ENCODE measurements at regions not wholly inside any gene's neighbourhood (a gene's known extent, or its start where the extent isn't known, plus 50 kb on each side); places are given as distances from the start of the nearest gene placed in this dataset.

GRCh38 chr2:160689441-160689840 lies 195.8 kb upstream of the RBMS1 start:
- no peak for DNase-seq
- no peak overlapping the region for H3K4me3 ChIP-seq (ENCODE audit: low read depth, low read length)
- no peaks in the 10 kb centered on the region for H3K36me3 ChIP-seq
- H3K27ac ChIP-seq: no peak overlapping the region
- H3K27me3 ChIP-seq (ENCODE audit: insufficient read depth, low read depth, severe bottlenecking): no peaks in the 10 kb centered on the region
- no peak for TF ChIP-seq CTCF (IDR thresholded peaks at IDR 0.05; ENCODE audit: low read depth, low read length)
- no peaks in the 10 kb centered on the region for H3K9me3 ChIP-seq (ENCODE audit: severe bottlenecking)

- Histone ChIP-seq H3K9me3 (ENCODE audit: severe bottlenecking) (no peaks in the 10 kb centered on the region), H3K36me3 (no peaks in the 10 kb centered on the region), H3K27ac (no peak overlapping the region), H3K27me3 (ENCODE audit: insufficient read depth, low read depth, severe bottlenecking) (no peaks in the 10 kb centered on the region), H3K4me3 (ENCODE audit: low read depth, low read length) (no peak overlapping the region)
- DNase-seq: peak; percentile 53
- no peak for TF ChIP-seq CTCF (IDR thresholded peaks at IDR 0.05; ENCODE audit: low read depth, low read length)
Observed at GRCh38 chr2:160694221-160694620, 200.6 kb upstream of the RBMS1 start.

- H3K4me3 ChIP-seq (ENCODE audit: low read depth, low read length): no peak overlapping the region
- H3K27ac ChIP-seq: no peak overlapping the region
- no peaks in the 10 kb centered on the region for H3K9me3 ChIP-seq (ENCODE audit: severe bottlenecking)
- TF ChIP-seq CTCF (IDR thresholded peaks at IDR 0.05; ENCODE audit: low read depth, low read length): no peak
- peak; percentile 23 for DNase-seq
- no peaks in the 10 kb centered on the region for H3K27me3 ChIP-seq (ENCODE audit: insufficient read depth, low read depth, severe bottlenecking)
- no peaks in the 10 kb centered on the region for H3K36me3 ChIP-seq
Observed at GRCh38 chr2:160694631-160695030, 201.0 kb upstream of the RBMS1 start.

GRCh38 chr2:160695402-160696086 lies 201.9 kb upstream of the RBMS1 start:
- no peak overlapping the region for H3K4me3 ChIP-seq (ENCODE audit: low read depth, low read length)
- DNase-seq: no peak
- no peak for TF ChIP-seq CTCF (IDR thresholded peaks at IDR 0.05; ENCODE audit: low read depth, low read length)
- H3K27me3 ChIP-seq (ENCODE audit: insufficient read depth, low read depth, severe bottlenecking): no peaks in the 10 kb centered on the region
- no peaks in the 10 kb centered on the region for H3K9me3 ChIP-seq (ENCODE audit: severe bottlenecking)
- H3K27ac ChIP-seq: no peak overlapping the region
- no peaks in the 10 kb centered on the region for H3K36me3 ChIP-seq

- no peak overlapping the region for H3K27ac ChIP-seq
- no peaks in the 10 kb centered on the region for H3K36me3 ChIP-seq
- DNase-seq: no peak
- no peak for TF ChIP-seq CTCF (IDR thresholded peaks at IDR 0.05; ENCODE audit: low read depth, low read length)
- H3K4me3 ChIP-seq (ENCODE audit: low read depth, low read length): no peak overlapping the region
- H3K27me3 ChIP-seq (ENCODE audit: insufficient read depth, low read depth, severe bottlenecking): no peaks in the 10 kb centered on the region
- no peaks in the 10 kb centered on the region for H3K9me3 ChIP-seq (ENCODE audit: severe bottlenecking)
Observed at GRCh38 chr2:160696087-160696452, 202.5 kb upstream of the RBMS1 start.

- TF ChIP-seq CTCF (IDR thresholded peaks at IDR 0.05; ENCODE audit: low read depth, low read length): no peak
- DNase-seq: no peak
- Histone ChIP-seq H3K27me3 (ENCODE audit: insufficient read depth, low read depth, severe bottlenecking) (no peaks in the 10 kb centered on the region), H3K36me3 (no peaks in the 10 kb centered on the region), H3K9me3 (ENCODE audit: severe bottlenecking) (no peaks in the 10 kb centered on the region), H3K4me3 (ENCODE audit: low read depth, low read length) (no peak overlapping the region), H3K27ac (no peak overlapping the region)
Observed at GRCh38 chr2:160697817-160698216, 204.2 kb upstream of the RBMS1 start.
